PC-3 (cell line): ENCODE measurements at regions not wholly inside any gene's neighbourhood (a gene's known extent, or its start where the extent isn't known, plus 50 kb on each side); places are given as distances from the start of the nearest gene placed in this dataset.

Experiments
- ATAC-seq: fragments of 200-7000 bp; cut with Tn5 transposase; 2 replicates; pipeline ENCODE4 v1.9.1; 2020; ENCODE audit warnings: mild to moderate bottlenecking, moderate library complexity
- BruUV-seq: library from RNA; stranded (reverse); fragments of 400-500 nt; replicated peaks from 2 replicates; lab custom pipeline; 2021; lab: Mats Ljungman, UMichigan
- CTCF ChIA-PET: fragments of 300-600 bp; sonication (Branson Sonifier 250); formaldehyde crosslinking; loops from one replicate; lab custom pipeline; 2022; ENCODE audit warnings: antibody characterized with exemption; lab: Charles Lee
- POLR2A ChIA-PET: fragments of 300-600 bp; sonication (Branson Sonifier 250); formaldehyde crosslinking; loops from one replicate; lab custom pipeline; 2022; ENCODE audit warnings: antibody characterized with exemption; ENCODE audit not compliant: unreplicated experiment; lab: Charles Lee
- DNase-seq: peaks from one replicate; pipeline ENCODE4 v3.0.0-alpha.2; 2015
- H2AFZ ChIP-seq: fragments of 300-600 bp; sonication (generic); 2 replicates; pipeline ENCODE4 v1.6.0; 2016; ENCODE audit warnings: antibody characterized with exemption, low read length
- H3F3A ChIP-seq: fragments of 300-600 bp; sonication (generic); one replicate; pipeline ENCODE4 v1.6.0; 2017; ENCODE audit warnings: antibody characterized with exemption, low read length, control low read depth, mild to moderate bottlenecking; ENCODE audit not compliant: unreplicated experiment
- H3K27ac ChIP-seq: fragments of 300-600 bp; sonication (generic); 2 replicates; pipeline ENCODE4 v1.5.1; 2016; ENCODE audit warnings: mild to moderate bottlenecking, low read length
- H3K27me3 ChIP-seq: fragments of 300-600 bp; sonication (generic); 2 replicates; pipeline ENCODE4 v1.6.1; 2016; ENCODE audit warnings: low read length, mixed read lengths
- H3K36me3 ChIP-seq: fragments of 300-600 bp; sonication (generic); 2 replicates; pipeline ENCODE4 v1.6.1; 2016; ENCODE audit warnings: low read depth, mixed run types, low read length, mixed read lengths
- H3K4me1 ChIP-seq: fragments of 300-600 bp; sonication (generic); 2 replicates; pipeline ENCODE4 v1.5.1; 2016; ENCODE audit warnings: low read length; ENCODE audit not compliant: insufficient read depth
- H3K4me2 ChIP-seq: fragments of 300-600 bp; sonication (generic); 2 replicates; pipeline ENCODE4 v1.6.0; 2016; ENCODE audit warnings: low read length
- H3K4me3 ChIP-seq: fragments of 300-600 bp; sonication (generic); 2 replicates; pipeline ENCODE4 v1.5.1; 2016; ENCODE audit warnings: mild to moderate bottlenecking, low read length, mixed read lengths
- H3K79me2 ChIP-seq: fragments of 300-600 bp; sonication (generic); 2 replicates; pipeline ENCODE4 v1.6.1; 2017; ENCODE audit warnings: low read length, mixed read lengths
- H3K9ac ChIP-seq: fragments of 300-600 bp; sonication (generic); 2 replicates; pipeline ENCODE4 v1.6.0; 2016; ENCODE audit warnings: mild to moderate bottlenecking, low read length
- H3K9me2 ChIP-seq: fragments of 300-600 bp; sonication (generic); replicated peaks from 2 replicates; pipeline ENCODE4 v1.6.1; 2016; ENCODE audit warnings: mixed run types, low read length, mixed read lengths
- H3K9me3 ChIP-seq: fragments of 300-600 bp; sonication (generic); 2 replicates; pipeline ENCODE4 v1.6.1; 2016; ENCODE audit warnings: low read length, mixed read lengths
- H4K20me1 ChIP-seq: fragments of 300-600 bp; sonication (generic); 2 replicates; pipeline ENCODE4 v1.6.1; 2016; ENCODE audit warnings: low read length, mixed read lengths
- CTCF ChIP-seq: fragments of 300-600 bp; sonication (generic); conservative IDR thresholded peaks from 2 replicates; pipeline ENCODE4 v1.5.1; 2017; ENCODE audit warnings: antibody characterized with exemption, low read depth, mild to moderate bottlenecking, low read length
- EZH2 ChIP-seq: fragments of 300-600 bp; sonication (generic); IDR thresholded peaks from one replicate; pipeline ENCODE4 v1.6.1; 2017; ENCODE audit warnings: antibody characterized with exemption, mild to moderate bottlenecking, low read length; ENCODE audit not compliant: unreplicated experiment
- EZH2phosphoT487 ChIP-seq: fragments of 300-600 bp; sonication (generic); IDR thresholded peaks from 2 replicates; pipeline ENCODE4 v1.6.1; 2018; ENCODE audit warnings: mild to moderate bottlenecking, antibody characterized with exemption, low read length, borderline replicate concordance
- intact Hi-C: fragments of 100-400 bp; cut with micrococcal nuclease; formaldehyde crosslinking; loops from 2 replicates; pipeline ENCODE4 v1.9.0; 2023

DNA sequence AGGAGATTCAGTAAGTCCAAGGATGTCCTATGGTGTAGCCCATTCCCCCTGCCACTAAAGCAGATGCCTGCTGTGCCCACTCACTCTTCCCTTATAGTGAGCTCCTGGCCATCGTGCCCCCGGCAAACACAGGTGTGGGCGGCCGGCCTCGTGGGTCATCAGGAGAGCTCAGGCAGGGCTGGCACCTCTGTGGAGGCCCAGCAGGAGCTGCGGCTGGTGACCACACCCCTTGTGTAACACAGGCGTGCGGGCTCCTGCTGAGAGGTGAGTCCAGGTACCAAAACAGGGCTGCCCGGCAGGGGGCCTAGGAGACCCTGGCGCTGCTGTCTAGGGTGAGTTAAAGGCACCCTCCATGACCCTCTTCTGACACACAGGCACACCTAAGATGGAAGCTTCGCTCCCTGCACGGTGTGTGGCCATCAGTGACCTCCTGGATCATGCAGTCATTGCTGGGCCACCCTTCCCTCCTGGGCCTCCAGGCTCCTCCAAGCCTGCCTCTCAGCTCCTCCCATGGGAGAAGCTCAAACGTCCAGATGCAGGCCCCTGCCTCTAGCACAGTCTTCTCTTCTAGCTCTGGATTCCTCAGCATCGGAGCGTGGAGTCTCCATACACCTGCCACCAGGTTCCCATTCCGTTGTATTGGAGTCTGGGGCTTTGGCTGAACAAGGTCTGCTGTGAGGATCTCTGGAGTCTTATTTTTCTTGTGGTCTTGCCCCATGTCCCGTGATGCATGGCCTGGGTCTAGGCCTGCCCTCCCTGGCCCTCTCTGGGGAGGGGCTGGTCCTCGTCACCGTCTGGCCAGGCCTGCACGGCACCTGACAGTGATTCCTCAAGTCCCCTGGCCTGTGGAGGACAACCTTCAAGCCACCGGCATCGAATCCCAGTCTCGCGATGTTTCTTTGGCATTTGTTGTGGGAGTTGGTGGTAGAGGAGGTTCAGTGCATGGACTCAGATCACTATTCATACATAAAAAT lies 246.9 kb downstream of the ACKR3 start:
- ATAC-seq: no peak

DNA sequence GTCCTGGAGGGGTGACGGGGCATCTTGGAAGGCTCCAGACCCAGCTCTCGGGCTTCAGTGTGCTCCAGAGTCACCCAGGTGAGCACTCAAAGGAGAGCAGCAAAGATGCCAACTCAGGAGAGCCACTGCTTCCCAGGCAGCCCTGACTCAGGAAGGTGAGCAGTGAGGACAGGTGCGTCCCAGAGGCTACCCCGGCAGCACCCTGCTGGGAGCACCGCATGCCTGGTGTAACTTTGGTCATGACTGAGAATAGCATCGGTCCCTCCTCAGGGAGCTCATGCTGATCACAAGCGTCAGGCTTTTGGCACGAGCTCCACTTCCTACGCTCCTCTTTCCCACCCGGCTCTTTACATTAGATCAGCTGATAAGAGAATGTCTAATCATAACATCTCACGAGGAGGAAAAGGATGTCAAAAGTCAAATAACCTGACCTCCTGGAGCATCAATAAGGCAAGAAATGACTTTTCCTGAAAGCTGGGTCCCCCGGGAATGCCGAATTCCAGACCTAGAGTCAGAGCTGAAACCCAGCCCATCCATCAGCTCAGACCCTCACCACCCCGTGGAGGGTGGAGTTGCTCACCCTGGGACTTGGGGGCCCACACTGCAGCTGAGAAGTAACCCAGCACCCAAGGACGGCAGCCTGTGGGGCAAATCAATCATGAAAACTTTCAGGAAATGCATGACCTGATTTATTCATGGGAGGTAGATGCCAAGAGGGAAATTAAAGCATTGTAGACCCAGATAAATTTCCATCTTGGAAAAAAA lies 248.8 kb downstream of the ACKR3 start:
- BruUV-seq: no TSS peak
- H3K27ac ChIP-seq: no peak overlapping the region
- no peaks in the 10 kb centered on the region for H3K79me2 ChIP-seq
- POLR2A ChIA-PET: no interaction called here
- 0 out of 2 replicates have a peak, but pooled peaks cover 2% of the 10 kb centered on the region for H3K4me1 ChIP-seq
- TF ChIP-seq EZH2 (no peak), CTCF (no peak), EZH2phosphoT487 (no peak)
- no peaks in the 10 kb centered on the region for H3F3A ChIP-seq
- H3K9me2 ChIP-seq: no peaks in the 10 kb centered on the region
- no peaks in the 10 kb centered on the region for H3K27me3 ChIP-seq
- intact Hi-C loops: no loop called here
- H3K4me3 ChIP-seq: no peak overlapping the region
- no peaks in the 10 kb centered on the region for H4K20me1 ChIP-seq
- H2AFZ ChIP-seq: no peak overlapping the region
- no peak for ATAC-seq
- H3K36me3 ChIP-seq: no peaks in the 10 kb centered on the region
- CTCF ChIA-PET: no interaction called here
- DNase-seq: no peak
- no peaks in the 10 kb centered on the region for H3K9me3 ChIP-seq
- H3K9ac ChIP-seq: no peak overlapping the region
- H3K4me2 ChIP-seq: no peak overlapping the region

More for the DNA sequence above, 246.9 kb downstream of the ACKR3 start:
- TF ChIP-seq CTCF: no peak
- TF ChIP-seq EZH2phosphoT487: no peak
- TF ChIP-seq EZH2: no peak
- Histone ChIP-seq H3K9me3 (no peaks in the 10 kb centered on the region), H2AFZ (no peak overlapping the region), H3K4me2 (no peak overlapping the region), H3F3A (no peaks in the 10 kb centered on the region), H3K79me2 (no peaks in the 10 kb centered on the region), H3K27ac (no peak overlapping the region), H3K9me2 (no peaks in the 10 kb centered on the region), H3K4me3 (no peak overlapping the region), H3K9ac (no peak overlapping the region), H3K4me1 (peaks cover 4% of the 10 kb centered on the region; the same call in 1 of the 2 replicates), H4K20me1 (no peaks in the 10 kb centered on the region), H3K36me3 (no peaks in the 10 kb centered on the region), H3K27me3 (no peaks in the 10 kb centered on the region)
- BruUV-seq: no TSS peak
- DNase-seq: no peak
- POLR2A ChIA-PET: no interaction called here
- CTCF ChIA-PET: no interaction called here
- intact Hi-C loops: no loop called here
